ENCODE measurements at regions not wholly inside any gene's neighbourhood (a gene's known extent, or its start where the extent isn't known, plus 50 kb on each side); places are given as distances from the start of the nearest gene placed in this dataset.

- TF ChIP-seq, protein P1, sequence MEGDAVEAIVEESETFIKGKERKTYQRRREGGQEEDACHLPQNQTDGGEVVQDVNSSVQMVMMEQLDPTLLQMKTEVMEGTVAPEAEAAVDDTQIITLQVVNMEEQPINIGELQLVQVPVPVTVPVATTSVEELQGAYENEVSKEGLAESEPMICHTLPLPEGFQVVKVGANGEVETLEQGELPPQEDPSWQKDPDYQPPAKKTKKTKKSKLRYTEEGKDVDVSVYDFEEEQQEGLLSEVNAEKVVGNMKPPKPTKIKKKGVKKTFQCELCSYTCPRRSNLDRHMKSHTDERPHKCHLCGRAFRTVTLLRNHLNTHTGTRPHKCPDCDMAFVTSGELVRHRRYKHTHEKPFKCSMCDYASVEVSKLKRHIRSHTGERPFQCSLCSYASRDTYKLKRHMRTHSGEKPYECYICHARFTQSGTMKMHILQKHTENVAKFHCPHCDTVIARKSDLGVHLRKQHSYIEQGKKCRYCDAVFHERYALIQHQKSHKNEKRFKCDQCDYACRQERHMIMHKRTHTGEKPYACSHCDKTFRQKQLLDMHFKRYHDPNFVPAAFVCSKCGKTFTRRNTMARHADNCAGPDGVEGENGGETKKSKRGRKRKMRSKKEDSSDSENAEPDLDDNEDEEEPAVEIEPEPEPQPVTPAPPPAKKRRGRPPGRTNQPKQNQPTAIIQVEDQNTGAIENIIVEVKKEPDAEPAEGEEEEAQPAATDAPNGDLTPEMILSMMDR (conservative IDR thresholded peaks at IDR 0.05; ENCODE audit: low read depth, low read length), result no peak
- Histone ChIP-seq H2AFZ (ENCODE audit: low read depth) (no peak overlapping the region), H3K4me1 (ENCODE audit: low read depth, poor library complexity, severe bottlenecking) (no peaks in the 10 kb centered on the region), H3K4me2 (no peak overlapping the region), H3K36me3 (ENCODE audit: insufficient read depth) (no peaks in the 10 kb centered on the region), H3K79me2 (ENCODE audit: insufficient read depth, low read depth) (no peaks in the 10 kb centered on the region; the same call in 1 of the 2 replicates), H3K9ac (no peak overlapping the region), H3K27me3 (ENCODE audit: insufficient read depth, low read depth) (no peaks in the 10 kb centered on the region), H3K27ac (no peak overlapping the region), H3K4me3 (IDR thresholded peaks at IDR 0.05; ENCODE audit: insufficient read depth, low read depth, low read length) (no peak overlapping the region), H4K20me1 (ENCODE audit: insufficient read depth) (no peaks in the 10 kb centered on the region)
These were observed 116.3 kb upstream of the HNRNPU start for GRCh38 chr1:244980605-244981004.

GRCh38 chr1:244974550-244974949 lies 110.2 kb upstream of the HNRNPU start:
- H4K20me1 ChIP-seq (ENCODE audit: insufficient read depth), result no peaks in the 10 kb centered on the region

DNA sequence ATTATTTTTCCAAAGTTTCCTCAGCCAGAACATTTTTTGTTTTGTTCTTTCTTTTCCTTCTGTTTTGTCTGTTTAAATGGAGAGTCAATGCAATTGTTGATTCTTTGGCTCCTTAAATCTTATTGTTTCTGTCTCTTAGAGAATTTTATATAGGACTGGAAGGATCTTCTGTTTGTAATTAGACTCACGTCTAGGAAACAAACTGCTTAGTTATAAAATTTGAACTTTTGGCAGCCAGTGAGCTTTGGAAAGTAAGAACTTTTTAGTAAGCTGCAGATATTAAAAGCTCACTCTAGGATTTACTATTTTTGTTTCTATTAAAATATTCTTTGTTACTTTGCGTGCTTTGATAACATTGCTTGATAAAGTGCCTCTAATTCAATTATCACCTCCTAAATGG lies 109.8 kb upstream of the HNRNPU start:
- no peak overlapping the region for H3K27ac ChIP-seq
- no peak overlapping the region for H2AFZ ChIP-seq (ENCODE audit: low read depth)
- TF ChIP-seq, protein P1 (conservative IDR thresholded peaks at IDR 0.05; ENCODE audit: low read depth, low read length), result no peak

More at GRCh38 chr1:244974550-244974949, 110.2 kb upstream of the HNRNPU start:
- peaks cover 13% of the 10 kb centered on the region; the same call in 1 of the 2 replicates for H3K79me2 ChIP-seq (ENCODE audit: insufficient read depth, low read depth)
- TF ChIP-seq, protein P1 (conservative IDR thresholded peaks at IDR 0.05; ENCODE audit: low read depth, low read length), result no peak
- H3K9ac ChIP-seq, result no peak overlapping the region
- H3K4me2 ChIP-seq, result no peak overlapping the region
- H3K36me3 ChIP-seq (ENCODE audit: insufficient read depth), result no peaks in the 10 kb centered on the region
- no peak overlapping the region for H3K27ac ChIP-seq
- H3K4me1 ChIP-seq (ENCODE audit: low read depth, poor library complexity, severe bottlenecking), result peaks cover 6% of the 10 kb centered on the region
- H3K27me3 ChIP-seq (ENCODE audit: insufficient read depth, low read depth), result no peaks in the 10 kb centered on the region
- H3K4me3 ChIP-seq (IDR thresholded peaks at IDR 0.05; ENCODE audit: insufficient read depth, low read depth, low read length), result no peak overlapping the region
- no peak overlapping the region for H2AFZ ChIP-seq (ENCODE audit: low read depth)

GRCh38 chr1:244971552-244972216 lies 107.3 kb upstream of the HNRNPU start:
- Histone ChIP-seq H3K79me2 (ENCODE audit: insufficient read depth, low read depth) (peaks cover 13% of the 10 kb centered on the region; the same call in 1 of the 2 replicates), H3K4me2 (peak overlapping the region; percentile 73), H3K27ac (peak overlapping the region; percentile 100), H3K36me3 (ENCODE audit: insufficient read depth) (no peaks in the 10 kb centered on the region), H3K4me3 (IDR thresholded peaks at IDR 0.05; ENCODE audit: insufficient read depth, low read depth, low read length) (peak overlapping the region; percentile 52), H2AFZ (ENCODE audit: low read depth) (peak overlapping the region; percentile 52), H3K9ac (peak overlapping the region; percentile 99), H3K27me3 (ENCODE audit: insufficient read depth, low read depth) (no peaks in the 10 kb centered on the region), H4K20me1 (ENCODE audit: insufficient read depth) (no peaks in the 10 kb centered on the region), H3K4me1 (ENCODE audit: low read depth, poor library complexity, severe bottlenecking) (peaks cover 16% of the 10 kb centered on the region)
- TF ChIP-seq, protein P1 (conservative IDR thresholded peaks at IDR 0.05; ENCODE audit: low read depth, low read length), result no peak

More for the DNA sequence above, 109.8 kb upstream of the HNRNPU start:
- H3K27me3 ChIP-seq (ENCODE audit: insufficient read depth, low read depth), result no peaks in the 10 kb centered on the region
- H3K4me1 ChIP-seq (ENCODE audit: low read depth, poor library complexity, severe bottlenecking), result peaks cover 10% of the 10 kb centered on the region
- H3K36me3 ChIP-seq (ENCODE audit: insufficient read depth), result no peaks in the 10 kb centered on the region
- H3K9ac ChIP-seq, result no peak overlapping the region
- no peaks in the 10 kb centered on the region for H4K20me1 ChIP-seq (ENCODE audit: insufficient read depth)
- peaks cover 13% of the 10 kb centered on the region; the same call in 1 of the 2 replicates for H3K79me2 ChIP-seq (ENCODE audit: insufficient read depth, low read depth)
- H3K4me3 ChIP-seq (IDR thresholded peaks at IDR 0.05; ENCODE audit: insufficient read depth, low read depth, low read length), result no peak overlapping the region
- no peak overlapping the region for H3K4me2 ChIP-seq

Data from KMS-11 (cell line).